ENCODE measurements at regions not wholly inside any gene's neighbourhood (a gene's known extent, or its start where the extent isn't known, plus 50 kb on each side); places are given as distances from the start of the nearest gene placed in this dataset.

DNA sequence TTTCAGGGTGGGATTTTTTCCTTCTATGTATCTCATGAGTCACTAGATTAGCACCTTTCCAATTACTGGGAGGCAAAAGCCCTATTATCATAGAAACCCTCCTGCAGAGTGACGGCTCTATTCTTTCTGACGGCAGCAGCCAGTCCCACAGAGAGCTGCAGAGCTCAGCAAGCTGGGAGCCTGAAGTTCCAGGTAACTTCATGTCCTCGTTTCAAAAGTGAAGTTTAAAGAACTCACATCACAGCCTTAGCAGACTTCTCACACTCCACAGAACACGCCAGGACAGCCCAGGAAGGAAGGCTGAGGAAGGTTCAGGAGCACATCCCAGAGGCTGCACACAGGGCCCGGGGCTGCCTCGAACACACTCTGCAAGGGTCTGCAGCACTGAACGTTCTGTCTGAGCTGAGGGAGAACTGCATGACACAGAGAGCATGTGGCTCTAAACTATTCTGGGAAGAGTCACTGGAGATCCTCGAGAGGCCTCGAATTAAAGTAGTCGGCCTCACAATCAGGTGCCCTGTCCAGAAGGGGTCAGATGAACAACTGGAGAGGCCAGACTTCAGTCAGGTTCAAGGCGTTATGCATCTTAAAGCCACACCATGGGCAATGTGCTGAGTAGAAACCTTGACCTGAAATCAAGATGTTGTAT is 104.2 kb upstream of the DRD2 start:
- DNase-seq: no peak

DNA sequence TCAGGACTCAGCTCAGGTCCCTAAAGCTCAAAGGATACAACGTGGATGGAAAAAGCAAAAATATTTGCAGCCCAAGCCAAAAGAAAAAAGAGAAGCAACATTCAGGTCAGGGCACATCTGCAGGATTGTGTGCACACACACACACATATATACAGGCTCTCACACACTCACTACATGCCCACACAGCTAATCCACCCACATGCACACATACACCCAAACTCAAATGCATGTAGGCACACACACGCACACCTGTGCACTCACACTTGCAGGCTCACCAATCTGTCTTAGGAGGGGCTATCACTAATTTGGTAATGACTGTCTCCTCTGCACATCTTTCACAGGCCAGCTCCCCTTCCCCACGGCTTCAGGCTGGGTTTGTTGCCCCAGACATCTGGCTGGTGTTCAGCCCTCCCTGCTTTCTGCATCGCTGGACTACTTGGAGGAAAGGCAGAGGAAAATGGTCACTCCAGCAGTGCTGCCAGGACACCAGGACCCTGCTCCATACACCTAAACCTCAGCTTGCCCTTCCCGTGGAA is 103.6 kb upstream of the DRD2 start:
- DNase-seq: no peak

DNA sequence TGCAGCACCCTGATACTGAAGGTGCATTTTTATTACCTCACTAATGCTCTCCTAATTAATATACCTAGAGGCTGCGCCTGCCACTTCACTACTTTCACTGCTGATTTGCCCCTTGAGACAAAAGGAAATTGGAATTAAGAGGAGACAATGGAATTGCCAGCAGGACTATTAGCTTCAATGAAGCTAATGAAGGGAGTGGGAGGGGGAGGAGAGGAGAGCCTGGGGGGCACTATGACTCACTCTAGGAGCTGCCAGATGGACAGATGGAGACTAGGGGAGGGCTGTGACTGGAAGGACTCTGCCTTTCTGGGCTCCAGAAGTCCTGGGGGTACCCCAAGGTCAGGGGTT is 102.8 kb upstream of the DRD2 start:
- DNase-seq: no peak

DNA sequence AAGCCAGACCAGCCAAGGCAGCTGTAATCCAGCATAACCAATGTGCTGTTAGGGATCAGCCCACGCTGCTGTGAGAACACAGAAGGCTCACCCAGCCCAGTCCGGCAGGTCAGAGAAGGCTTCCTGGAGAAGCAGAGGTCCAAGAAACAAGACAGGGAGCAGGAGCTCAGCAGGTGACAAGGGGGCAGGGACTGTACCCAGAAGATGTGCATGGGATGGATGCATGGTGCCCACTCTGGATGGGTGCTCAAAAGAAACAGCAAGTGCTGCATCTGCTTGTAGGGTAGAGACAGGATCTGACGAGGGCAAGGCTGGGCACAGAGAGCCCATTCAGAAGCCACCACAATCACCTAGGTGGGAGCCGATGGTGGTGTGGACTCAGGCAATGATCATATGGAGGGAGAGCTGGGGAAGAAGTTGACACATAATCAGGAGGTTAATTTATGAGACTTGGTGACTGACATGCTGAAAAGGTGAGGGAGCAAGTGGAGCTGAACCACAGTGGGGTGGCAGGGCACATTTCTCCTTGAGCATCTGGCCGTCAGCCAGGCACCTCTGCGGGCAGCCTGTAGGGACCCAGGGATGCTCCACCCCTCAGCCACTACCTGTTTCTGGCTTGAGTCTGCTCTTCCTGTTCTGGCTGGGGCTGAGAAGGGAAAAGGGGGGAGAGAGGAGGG is 102.3 kb upstream of the DRD2 start:
- no peak for DNase-seq

DNA sequence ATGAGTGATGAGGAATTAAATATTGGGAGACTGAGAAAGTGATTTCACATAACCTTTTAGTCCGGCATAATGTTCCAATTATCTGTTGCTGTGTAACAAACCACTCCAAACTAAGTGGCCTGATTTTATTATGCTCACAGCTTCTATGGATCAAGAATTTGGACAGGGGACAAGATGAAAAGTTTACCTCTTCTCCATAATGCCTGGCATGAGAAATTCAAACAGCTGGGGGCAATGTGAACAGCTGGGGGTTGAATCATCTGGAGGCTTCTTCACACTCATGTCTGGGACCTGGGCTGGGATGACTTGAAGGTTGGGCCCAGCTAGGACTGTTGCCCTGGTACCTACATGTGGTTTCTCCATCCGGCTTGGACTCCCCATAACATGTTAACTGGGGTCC is 99.4 kb upstream of the DRD2 start:
- no peak for DNase-seq

DNA sequence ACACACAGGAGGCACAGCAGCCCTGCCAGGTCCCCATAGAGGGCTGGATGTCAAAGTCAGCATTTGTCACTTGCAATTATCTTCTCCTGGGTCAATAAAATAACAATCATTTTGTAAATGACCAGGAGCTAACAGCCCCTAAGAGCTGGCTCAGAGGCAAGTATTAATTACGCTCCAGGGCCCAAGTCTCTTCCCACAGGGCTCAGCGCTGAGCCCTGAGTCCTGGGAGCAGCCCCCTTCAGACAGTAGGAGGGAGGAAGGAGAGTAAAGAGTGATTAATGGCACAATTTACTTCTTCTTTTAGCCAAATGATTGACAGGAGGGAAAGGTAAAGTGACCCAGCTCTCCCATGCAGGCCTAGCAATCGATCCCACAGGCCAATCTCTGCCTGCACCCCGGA is 99.0 kb upstream of the DRD2 start:
- DNase-seq: no peak

DNA sequence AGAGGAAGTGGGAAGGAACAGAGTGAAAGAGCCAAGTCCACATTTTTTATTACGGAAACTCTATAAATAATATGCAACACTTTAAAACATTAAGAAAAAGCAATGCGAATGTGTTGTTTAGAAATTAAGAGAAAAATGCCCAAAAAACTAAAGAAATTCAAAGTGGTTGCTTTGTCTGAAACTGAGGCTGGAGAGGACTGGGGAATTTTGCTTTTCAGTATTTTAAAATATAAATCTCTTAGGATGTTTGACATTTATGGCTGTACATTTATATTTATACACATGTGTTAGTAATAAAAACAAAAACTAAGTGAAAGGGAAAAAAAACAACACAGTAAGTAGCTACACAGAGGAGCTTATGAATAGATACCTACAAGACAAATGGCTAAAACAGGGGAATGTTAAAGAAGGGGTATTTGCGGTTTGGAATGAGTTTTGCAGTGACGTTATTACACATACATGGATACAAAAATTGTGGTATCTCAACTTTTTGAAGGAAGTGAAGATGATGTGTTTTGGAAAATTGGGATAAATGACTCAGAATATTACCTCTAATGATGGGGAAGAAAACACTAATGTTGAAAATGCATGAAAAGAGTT is 97.0 kb upstream of the DRD2 start:
- no peak for DNase-seq

DNA sequence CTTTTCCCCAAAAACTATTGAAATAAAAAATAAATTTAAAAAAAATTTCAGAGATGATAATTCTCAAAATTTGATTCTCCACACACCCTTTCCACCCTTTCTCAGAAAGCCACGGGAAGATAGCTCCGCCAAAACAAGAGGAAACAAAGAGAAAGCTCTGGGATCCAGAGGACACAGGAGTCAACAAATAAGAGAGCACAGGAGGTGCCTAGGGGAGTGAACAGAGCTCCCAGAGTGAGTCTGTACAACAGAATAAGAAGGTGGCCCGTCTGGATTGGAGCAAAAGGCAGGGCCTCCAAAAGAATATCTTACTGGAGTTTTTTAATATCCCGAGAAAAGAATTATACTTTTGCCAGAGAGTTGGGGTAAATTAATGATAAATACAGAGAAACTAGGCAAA is 96.3 kb upstream of the DRD2 start:
- no peak for DNase-seq

DNA sequence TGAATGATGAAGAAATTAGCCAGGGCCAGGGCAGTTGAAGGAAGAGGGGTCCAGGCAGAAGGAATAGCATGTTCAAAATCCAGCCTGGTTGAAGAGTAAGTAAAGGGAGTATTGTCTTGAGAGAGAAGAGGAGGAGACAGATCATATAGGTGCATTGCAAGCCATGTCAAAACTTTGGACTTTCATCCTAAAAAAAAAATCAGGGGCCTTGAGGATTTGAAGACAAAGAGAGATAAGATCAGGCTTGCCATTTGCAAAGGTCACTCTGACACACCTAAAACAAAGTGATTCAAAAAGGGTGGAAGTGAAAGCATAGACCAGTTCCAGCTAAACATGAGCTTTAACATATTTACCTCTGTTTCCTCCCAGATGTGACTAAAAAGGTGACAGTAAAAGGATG is 95.7 kb upstream of the DRD2 start:
- DNase-seq: no peak

DNA sequence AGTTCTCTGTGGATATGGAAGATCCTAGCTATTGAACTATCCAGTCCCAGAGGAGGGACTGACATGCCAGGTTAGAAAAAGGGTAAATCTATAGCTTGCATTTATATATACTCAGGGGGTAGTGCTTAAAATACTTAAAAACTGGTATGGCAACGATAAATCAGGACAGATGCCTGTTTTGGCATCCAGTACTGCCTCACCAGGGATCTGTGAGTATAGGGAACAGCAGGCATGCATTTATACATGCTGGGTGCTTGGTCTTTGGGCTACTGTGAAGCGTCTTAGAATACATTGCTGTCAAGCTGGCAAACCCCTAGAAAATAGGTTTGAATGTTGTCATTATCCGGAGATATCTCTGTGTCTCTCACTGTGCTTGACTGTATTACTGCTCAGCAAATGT is 94.2 kb upstream of the DRD2 start:
- no peak for DNase-seq

DNA sequence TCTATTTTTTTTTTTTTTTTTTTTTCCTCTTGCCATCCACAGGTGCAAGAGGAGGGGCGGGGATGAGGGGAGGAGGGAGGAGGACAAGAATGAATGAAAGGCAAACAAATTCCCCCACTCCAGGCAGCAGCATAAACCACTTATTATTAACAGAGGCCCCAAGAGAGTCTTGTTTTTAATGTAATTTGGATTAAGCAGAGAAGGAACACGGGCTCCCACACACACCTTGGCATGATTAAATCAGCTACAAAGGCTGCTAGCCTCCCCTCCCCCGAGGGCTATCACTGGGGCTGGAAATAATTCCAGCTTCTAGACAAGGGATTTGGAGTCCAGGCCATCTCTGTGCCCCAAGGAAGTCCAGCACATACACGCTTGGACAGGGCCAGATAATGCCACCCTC is 93.4 kb upstream of the DRD2 start:
- no peak for DNase-seq

DNA sequence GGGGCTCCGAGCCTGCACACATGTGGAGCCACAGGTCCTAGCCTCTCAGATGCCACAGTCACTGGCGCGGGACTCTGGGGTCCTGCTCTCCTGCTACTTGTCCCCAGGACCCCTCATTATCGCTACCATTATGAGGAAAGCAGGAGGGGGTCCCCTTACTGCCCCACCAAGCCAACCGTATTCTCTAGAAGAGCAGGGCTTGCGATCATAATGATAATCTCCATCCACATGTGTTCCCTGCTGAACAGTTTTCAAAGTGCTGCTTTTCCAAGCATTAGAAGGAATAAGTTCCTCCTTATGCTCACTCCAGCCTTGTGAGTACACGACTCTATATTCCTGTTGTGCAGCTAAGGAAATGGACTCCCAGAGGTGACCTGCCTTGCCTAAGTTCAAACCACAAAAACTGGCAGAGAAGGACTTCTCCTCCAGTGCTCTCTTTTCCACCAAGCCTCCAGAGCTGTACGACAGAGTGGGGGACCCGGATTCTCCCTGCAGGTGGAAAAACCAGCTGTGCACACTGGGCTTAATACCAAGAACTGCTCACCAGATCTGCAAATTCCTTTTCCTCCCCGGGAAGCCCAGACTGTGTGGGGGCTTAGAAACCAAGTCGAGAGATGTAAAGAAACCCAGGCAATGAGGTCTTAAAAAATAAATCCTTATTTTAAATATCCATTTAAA is 92.8 kb upstream of the DRD2 start:
- DNase-seq: no peak

DNA sequence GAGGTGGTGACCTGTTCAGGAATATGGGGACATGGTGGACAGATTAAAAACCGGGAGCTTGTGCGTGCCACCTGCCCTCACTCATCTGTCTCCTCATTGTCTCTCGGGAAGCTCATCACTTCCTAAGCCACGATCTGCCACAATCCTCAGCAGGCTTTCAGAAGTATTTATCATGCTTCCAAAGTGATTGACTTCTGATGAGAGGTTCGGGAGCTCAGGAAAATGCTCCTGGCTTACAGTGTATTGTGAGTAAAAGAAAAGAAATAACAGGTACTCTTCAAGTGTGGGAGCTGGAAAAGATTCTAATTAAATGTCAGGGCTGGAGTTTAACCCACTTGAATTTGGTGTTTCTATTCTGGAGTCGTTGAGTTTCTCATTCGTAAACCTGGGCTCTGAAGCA is 91.9 kb upstream of the DRD2 start:
- no peak for DNase-seq

DNA sequence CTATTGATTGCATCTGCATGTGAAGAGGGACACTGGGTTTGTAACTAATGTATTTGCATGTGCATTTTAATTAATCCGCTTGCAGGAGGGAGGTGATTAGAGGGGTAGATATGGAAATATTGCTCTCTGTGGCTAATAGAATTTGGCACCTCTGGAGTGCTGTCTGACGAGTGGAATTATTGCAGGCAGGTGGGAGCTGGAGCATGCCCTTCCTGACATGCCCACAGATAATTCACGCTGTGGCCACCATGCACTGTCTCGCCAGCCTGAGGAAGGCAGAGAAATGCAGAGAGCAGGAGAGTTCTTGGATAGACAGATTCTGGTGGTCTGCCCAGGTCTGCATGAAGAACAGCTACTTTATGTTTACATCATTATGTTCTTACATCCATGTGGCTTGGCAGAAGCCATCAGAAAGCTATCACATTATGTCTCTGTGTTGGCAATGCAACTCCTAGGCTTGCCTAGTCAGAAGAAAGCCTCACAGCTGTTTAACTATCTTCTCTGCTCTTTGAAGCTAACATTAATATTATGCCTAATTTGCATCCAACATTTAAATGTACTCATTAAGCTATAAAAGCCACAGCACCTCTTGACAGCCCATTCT is 89.4 kb upstream of the DRD2 start:
- no peak for DNase-seq

DNA sequence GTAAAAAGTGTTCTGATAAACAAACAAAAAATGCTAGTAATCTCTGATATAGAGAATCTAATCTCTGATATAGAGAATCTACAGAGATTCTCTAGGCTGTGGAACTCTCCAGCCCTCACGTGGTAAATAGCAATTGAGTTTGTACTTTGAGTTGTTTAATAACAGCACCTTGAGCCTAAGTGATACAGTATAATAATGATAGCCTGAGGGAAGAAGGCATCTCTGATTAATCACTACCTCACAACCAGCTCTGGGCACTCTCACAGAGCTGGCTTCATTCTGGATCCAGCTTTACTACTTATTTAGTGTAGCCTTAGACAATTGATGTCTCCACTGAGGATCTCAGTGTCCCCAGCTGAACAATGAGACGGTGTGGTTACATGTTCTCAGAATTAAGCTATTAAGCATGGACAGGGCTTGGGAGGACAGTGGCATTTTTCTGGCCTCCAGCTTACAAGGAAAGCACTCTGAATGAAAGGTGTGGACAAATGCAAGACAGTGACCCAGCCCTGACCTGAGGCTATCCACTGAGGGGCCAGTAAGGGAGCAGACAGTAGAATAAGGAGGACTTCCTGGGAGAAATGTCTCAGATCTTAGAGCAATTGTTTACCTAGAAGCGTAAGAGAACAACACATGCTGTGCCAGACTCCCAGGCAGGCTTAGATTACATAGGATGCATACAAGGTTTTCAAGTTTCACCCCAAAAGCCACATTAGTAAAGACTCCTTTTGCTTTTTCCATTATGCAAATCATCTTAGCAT is 88.7 kb upstream of the DRD2 start:
- no peak for DNase-seq

DNA sequence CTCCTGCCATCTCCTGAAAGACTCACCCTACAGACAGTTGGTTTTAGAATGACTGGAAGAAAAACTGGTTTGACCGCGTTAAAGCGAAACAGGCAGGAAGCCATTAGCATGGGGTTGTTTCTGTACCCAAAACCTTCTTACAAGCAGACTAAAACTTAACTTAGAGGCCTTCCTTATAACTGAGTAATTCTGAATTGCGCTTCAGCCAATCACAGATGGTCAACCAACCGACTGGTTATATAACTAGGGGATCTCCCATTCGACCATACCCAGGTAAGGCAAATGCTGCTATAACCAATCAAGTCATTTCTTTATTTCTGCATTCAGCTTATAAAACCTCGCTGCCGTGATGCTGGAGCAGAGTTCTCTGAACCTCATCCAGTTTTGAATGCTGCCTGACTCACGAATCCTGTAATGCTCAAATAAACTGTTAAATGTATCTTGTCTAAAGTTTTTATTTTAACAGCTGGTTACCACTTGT is 87.8 kb upstream of the DRD2 start:
- DNase-seq: no peak

DNA sequence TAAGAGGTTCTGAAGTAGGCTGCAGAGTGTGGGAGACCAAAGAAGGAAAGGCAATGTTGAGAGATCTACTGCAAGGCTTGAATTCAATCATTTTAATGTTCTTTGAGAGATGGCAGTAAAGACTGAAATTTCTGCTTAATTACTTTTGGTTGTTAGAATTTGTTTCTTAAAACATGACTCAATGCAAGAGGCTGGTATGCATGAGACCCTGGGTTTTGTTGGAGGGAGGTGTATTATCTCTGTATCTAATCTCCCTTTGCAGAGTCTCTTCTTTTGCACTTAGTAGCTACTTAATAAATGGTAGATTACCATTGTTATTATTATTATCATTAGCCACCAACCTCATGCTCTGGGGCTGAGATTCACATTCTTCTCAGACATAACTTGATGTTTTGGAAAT is 87.4 kb upstream of the DRD2 start:
- no peak for DNase-seq

DNA sequence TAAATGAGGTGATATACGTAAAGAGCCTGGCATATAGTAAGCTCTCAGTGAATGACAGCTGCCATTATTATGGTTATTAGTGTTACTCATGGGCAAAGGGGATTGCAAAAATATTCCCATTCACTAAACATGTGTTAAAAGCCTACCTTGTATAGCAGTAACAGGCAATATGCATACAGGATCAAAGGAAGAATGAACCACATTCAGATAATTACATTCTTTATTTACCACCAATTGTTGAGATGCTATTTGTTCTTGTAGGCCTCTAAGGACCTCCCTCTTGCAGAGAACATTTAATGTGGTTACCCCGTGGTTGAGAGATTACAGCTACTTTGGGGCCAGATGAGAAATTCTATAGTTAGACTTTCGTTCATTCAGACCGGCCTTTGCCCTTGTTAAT is 82.7 kb upstream of the DRD2 start:
- no peak for DNase-seq

DNA sequence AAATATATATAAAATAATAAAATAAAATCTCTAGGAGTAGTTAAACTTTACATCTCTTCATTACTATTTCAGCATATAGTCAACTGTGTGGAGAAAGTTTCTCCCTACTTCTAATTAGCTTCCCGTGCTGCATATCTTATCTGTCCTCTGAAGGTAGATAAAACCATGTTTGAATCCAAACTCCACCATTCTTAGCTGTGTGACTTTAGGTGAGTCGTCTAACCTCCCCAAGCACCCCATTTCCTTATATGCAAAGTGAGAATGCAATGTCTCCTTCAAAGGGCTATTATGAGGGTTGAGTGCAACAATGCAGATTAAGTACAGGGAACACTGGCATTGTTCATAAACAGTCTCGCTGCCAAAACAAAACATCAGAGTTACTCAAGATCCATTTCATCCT is 80.8 kb upstream of the DRD2 start:
- DNase-seq: no peak

DNA sequence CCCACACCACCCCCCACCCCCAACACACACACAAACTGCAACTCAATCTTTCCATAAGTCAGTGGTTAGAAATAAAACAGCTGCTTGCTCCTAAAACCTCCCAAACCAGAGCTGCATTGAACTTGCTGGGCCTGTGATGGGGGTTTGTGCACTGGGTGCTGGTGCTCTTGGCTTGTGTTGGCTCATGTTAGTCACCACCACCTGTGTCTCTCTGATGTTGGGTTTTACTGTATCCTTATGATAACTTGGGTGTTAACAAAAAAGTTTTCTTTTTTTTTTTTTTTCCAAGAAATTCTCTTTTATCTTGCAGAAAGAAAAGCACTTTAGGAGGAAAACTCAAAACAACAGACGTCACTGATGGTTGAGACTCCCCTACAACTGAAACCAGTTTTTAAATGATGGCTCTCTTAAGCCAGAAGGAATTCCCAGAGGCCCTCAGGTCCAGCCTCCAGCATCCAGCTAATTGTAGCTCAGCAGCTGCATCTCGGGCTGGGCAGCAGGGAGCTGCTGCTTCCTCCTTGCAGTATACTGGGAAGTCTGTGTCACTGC is 79.9 kb upstream of the DRD2 start:
- no peak for DNase-seq

DNA sequence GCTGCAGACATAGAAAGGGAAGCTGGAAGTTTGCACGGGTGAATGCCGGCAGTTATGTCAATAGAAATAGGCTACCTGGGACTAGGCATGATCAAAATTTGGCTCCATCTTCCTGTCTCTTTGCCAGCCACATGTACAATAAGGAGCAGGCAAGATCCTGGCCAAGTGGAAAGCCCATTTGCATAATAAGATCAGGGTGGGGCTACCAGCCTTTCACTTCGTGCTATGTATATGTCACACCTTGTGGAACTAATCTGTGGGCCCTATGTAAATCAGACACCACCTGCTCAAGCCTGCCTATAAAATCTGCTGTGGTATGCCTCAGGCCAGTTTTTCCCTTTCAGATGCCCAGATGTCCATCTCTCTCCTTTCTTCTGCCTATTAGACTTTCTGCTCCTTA is 79.3 kb upstream of the DRD2 start:
- DNase-seq: no peak

DNA sequence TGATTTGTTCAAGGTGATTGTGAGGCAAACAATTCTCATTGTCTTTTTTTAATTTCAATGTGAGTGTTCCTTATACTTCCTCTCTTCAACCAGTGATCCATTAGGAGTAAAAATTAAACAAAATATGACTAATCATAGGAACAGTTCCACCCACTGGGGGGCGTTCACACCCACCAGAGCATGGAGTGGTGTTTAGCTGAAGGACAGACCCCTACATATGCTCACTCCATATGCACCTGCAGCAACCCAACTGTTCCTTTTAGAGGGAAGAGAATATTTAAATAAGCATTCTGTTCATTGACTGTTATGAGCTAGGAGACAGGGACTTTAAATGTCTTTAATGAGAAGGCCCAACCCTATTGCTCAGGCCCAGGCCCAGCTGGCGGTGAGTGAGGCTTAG is 78.7 kb upstream of the DRD2 start:
- DNase-seq: no peak
